ENCODE measurements at regions not wholly inside any gene's neighbourhood (a gene's known extent, or its start where the extent isn't known, plus 50 kb on each side); places are given as distances from the start of the nearest gene placed in this dataset.

GRCh38 chr3:96059301-96059700 is 755.1 kb upstream of the EPHA6 start:
- TF ChIP-seq TAF1 (IDR thresholded peaks at IDR 0.05; ENCODE audit: low read depth) = no peak
- no peak for TF ChIP-seq POLR2AphosphoS5 (IDR thresholded peaks at IDR 0.05)
